ENCODE measurements at regions not wholly inside any gene's neighbourhood (a gene's known extent, or its start where the extent isn't known, plus 50 kb on each side); places are given as distances from the start of the nearest gene placed in this dataset.

- in situ Hi-C loops (cut with MboI; ENCODE audit: low sequenced_read_pairs) = no loop called here
- no peak overlapping the region for H2AFZ ChIP-seq (replicated peaks; ENCODE audit: low read length, poor library complexity)
These were observed 123.0 kb downstream of the SLC38A4 start for GRCh38 chr12:46702581-46703344.

More at GRCh38 chr12:46702581-46703344, 123.0 kb downstream of the SLC38A4 start:
- Histone ChIP-seq H2AK9ac (replicated peaks; ENCODE audit: low read depth, low read length, poor library complexity) (no peak overlapping the region), H2BK15ac (ENCODE audit: low read depth, low read length) (no peak overlapping the region), H3K4me3 (ENCODE audit: insufficient read depth, low read depth, low read length) (no peak overlapping the region), H3K27me3 (ENCODE audit: control insufficient read depth, insufficient read depth, low read length) (no peaks in the 10 kb centered on the region), H3K9me1 (ENCODE audit: insufficient read depth, low read length) (no peaks in the 10 kb centered on the region), H3K4me1 (ENCODE audit: control insufficient read depth, insufficient read depth, low read length) (no peaks in the 10 kb centered on the region; the same call in 1 of the 2 replicates), H3K36me3 (ENCODE audit: control insufficient read depth, insufficient read depth, low read length) (no peaks in the 10 kb centered on the region), H3K27ac (ENCODE audit: insufficient read depth, low read length) (no peak overlapping the region), H4K91ac (ENCODE audit: insufficient read depth, low read depth, low read length) (no peak overlapping the region), H3K18ac (ENCODE audit: low read depth, low read length) (peak overlapping the region; percentile 28; the same call in 1 of the 2 replicates), H3K4me2 (ENCODE audit: low read depth, low read length) (peak overlapping the region; percentile 42; the same call in 1 of the 2 replicates), H2BK5ac (ENCODE audit: low read depth, low read length, poor library complexity, severe bottlenecking) (no peak overlapping the region), H2BK20ac (ENCODE audit: low read depth, low read length) (no peak overlapping the region), H3K23ac (ENCODE audit: low read depth, low read length) (no peak overlapping the region), H2BK120ac (ENCODE audit: low read depth, low read length) (no peak overlapping the region), H3K56ac (ENCODE audit: extremely low read depth, insufficient read depth, low read length) (no peak overlapping the region), H2AK5ac (ENCODE audit: low read depth, low read length) (no peak overlapping the region), H3K9me3 (ENCODE audit: control insufficient read depth, insufficient read depth, low read length) (peaks cover 5% of the 10 kb centered on the region; the same call in 1 of the 2 replicates), H3K4ac (ENCODE audit: low read depth, low read length) (no peak overlapping the region), H3K14ac (replicated peaks; ENCODE audit: low read depth, low read length) (no peak overlapping the region), H4K8ac (ENCODE audit: low read depth in 2 of 2, low read length in 2 of 2) (0 out of 4 replicates have a peak overlapping the region, but pooled peaks of 1 of the 2 experiments have one; percentile 1), H3K79me1 (ENCODE audit: low read depth in 1 of 2, low read length in 2 of 2) (no peaks in the 10 kb centered on the region), H3K9ac (ENCODE audit: low read depth, low read length) (no peak overlapping the region), H4K20me1 (ENCODE audit: insufficient read depth, low read length) (no peaks in the 10 kb centered on the region), H4K5ac (ENCODE audit: low read depth, low read length) (peak overlapping the region; percentile 54; the same call in 1 of the 2 replicates)
- CTCF ChIA-PET = no interaction called here
- WGBS, 2 experiments (ENCODE audit: extremely low coverage in 2 of 2, insufficient read length in 1 of 2) = 81% methylated on average over 4 of the region's 9 CpGs; no CpG with 5 or more reads in 1 of the 2 experiments
- POLR2A ChIA-PET (ENCODE audit: unreplicated experiment) = interaction anchor here (0.6 kb wide), 1 partner anchor 328 kb away, joined by 3 read pairs; no protein-coding TSS in a partner anchor
- BruUV-seq (replicated peaks) = no TSS peak
- dilution Hi-C loops (cut with HindIII; ENCODE audit: low sequenced_read_pairs, unreplicated experiment) = no loop called here
- peak; percentile 38 for DNase-seq
- intact Hi-C loops (cut with micrococcal nuclease) = no loop called here
- ATAC-seq (ENCODE audit: low read depth) = no peak
- TF ChIP-seq CTCF (conservative IDR thresholded peaks at IDR 0.05; ENCODE audit: low read depth, low read length) (no peak), RFX5 (IDR thresholded peaks at IDR 0.05; ENCODE audit: low read depth, low read length) (no peak), MXI1 (IDR thresholded peaks at IDR 0.05; ENCODE audit: borderline replicate concordance, low read depth, low read length) (no peak), USF2 (IDR thresholded peaks at IDR 0.05; ENCODE audit: low read depth, low read length) (no peak), SMC3 (IDR thresholded peaks at IDR 0.05; ENCODE audit: low read depth, low read length) (no peak), RCOR1 (IDR thresholded peaks at IDR 0.05; ENCODE audit: insufficient replicate concordance, low read length) (no peak), RAD21 (IDR thresholded peaks at IDR 0.05; ENCODE audit: low read length) (no peak), NFE2L2 (IDR thresholded peaks at IDR 0.05; ENCODE audit: low read depth, low read length) (no peak), FOS (IDR thresholded peaks at IDR 0.05; ENCODE audit: low read depth, low read length) (no peak), MAZ (IDR thresholded peaks at IDR 0.05; ENCODE audit: borderline replicate concordance, low read depth, low read length) (no peak)

All from IMR-90 (cell line).